Loucy (cell line): ENCODE measurements at regions not wholly inside any gene's neighbourhood (a gene's known extent, or its start where the extent isn't known, plus 50 kb on each side); places are given as distances from the start of the nearest gene placed in this dataset.

Experiments
- H2AFZ ChIP-seq: fragments of 200-600 bp; sonication (generic); 2 replicates; pipeline ENCODE4 v1.6.0; 2016; ENCODE audit warnings: antibody characterized with exemption, mild to moderate bottlenecking, low read length, moderate library complexity
- H3F3A ChIP-seq: fragments of 200-600 bp; 2 replicates; pipeline ENCODE4 v1.6.0; 2016; ENCODE audit warnings: antibody characterized with exemption, low read depth, mild to moderate bottlenecking
- H3K27me3 ChIP-seq: fragments of 200-600 bp; sonication (generic); 2 replicates; pipeline ENCODE4 v1.6.1; 2014; ENCODE audit warnings: low read length, mild to moderate bottlenecking; ENCODE audit not compliant: insufficient read depth, poor library complexity, severe bottlenecking
- H3K36me3 ChIP-seq: fragments of 200-600 bp; sonication (generic); 2 replicates; pipeline ENCODE4 v1.6.1; 2016; ENCODE audit warnings: low read length; ENCODE audit not compliant: insufficient read depth
- H3K4me1 ChIP-seq: fragments of 200-600 bp; sonication (generic); 2 replicates; pipeline ENCODE4 v1.5.1; 2014; ENCODE audit warnings: low read length, mild to moderate bottlenecking; ENCODE audit not compliant: insufficient read depth, poor library complexity, severe bottlenecking
- H3K4me2 ChIP-seq: fragments of 200-600 bp; sonication (generic); 2 replicates; pipeline ENCODE4 v1.6.0; 2014; ENCODE audit warnings: antibody characterized with exemption, low read length, low read depth, mild to moderate bottlenecking; ENCODE audit not compliant: poor library complexity, severe bottlenecking
- H3K4me3 ChIP-seq: fragments of 200-600 bp; sonication (generic); 2 replicates; pipeline ENCODE4 v1.5.1; 2014; ENCODE audit warnings: low read length, mild to moderate bottlenecking, mixed read lengths; ENCODE audit not compliant: poor library complexity, severe bottlenecking
- H3K79me2 ChIP-seq: fragments of 200-600 bp; sonication (generic); 2 replicates; pipeline ENCODE4 v1.6.1; 2014; ENCODE audit warnings: low read length; ENCODE audit not compliant: insufficient read depth
- H3K9ac ChIP-seq: fragments of 200-600 bp; sonication (generic); 2 replicates; pipeline ENCODE4 v1.6.0; 2014; ENCODE audit warnings: mild to moderate bottlenecking, low read depth, low read length, moderate library complexity; ENCODE audit not compliant: poor library complexity, severe bottlenecking
- H3K9me2 ChIP-seq: fragments of 200-600 bp; sonication (generic); replicated peaks from 2 replicates; pipeline ENCODE4 v1.6.1; 2016; ENCODE audit warnings: low read depth, low read length, mixed read lengths
- H3K9me3 ChIP-seq: fragments of 200-600 bp; sonication (generic); 2 replicates; pipeline ENCODE4 v1.6.1; 2014; ENCODE audit warnings: mild to moderate bottlenecking, antibody characterized with exemption, low read length, low read depth; ENCODE audit not compliant: insufficient read depth
- H4K20me1 ChIP-seq: fragments of 200-600 bp; sonication (generic); 2 replicates; pipeline ENCODE4 v1.6.0; 2014; ENCODE audit warnings: antibody characterized with exemption, low read length, mild to moderate bottlenecking; ENCODE audit not compliant: insufficient read depth, poor library complexity, severe bottlenecking
- EZH2phosphoT487 ChIP-seq: fragments of 200-600 bp; IDR thresholded peaks from 2 replicates; pipeline ENCODE4 v1.6.1; 2018; ENCODE audit warnings: antibody characterized with exemption, mild to moderate bottlenecking, moderate library complexity, borderline replicate concordance
- TF ChIP-seq, protein P1 (sequence below): fragments of 200-600 bp; sonication (generic); conservative IDR thresholded peaks from 2 replicates; pipeline ENCODE4 v1.5.1; 2014; ENCODE audit warnings: mild to moderate bottlenecking, antibody characterized with exemption, low read length

DNA sequence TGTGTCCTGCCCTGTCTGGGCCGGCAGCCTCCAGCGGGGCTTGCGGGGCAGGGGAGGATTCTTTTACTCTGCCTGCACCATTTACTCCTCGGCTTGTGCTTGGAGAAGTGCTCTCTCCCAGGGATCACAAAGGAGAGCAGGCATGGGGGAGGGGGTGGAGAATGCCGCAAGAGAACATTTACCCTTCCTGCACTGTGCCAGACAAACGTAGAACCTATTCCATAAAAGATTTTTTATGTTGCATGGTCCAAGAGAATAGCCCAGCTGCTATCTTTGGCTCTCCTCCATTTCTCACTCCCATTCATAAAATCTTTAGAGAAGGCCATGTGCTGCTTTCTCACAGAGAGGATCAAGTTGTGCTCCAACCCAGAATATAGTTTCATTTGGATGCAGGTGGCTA is 159.4 kb downstream of the SPTSSA start:
- Histone ChIP-seq H3K9me3 (no peaks in the 10 kb centered on the region), H4K20me1 (no peaks in the 10 kb centered on the region), H3K4me1 (no peaks in the 10 kb centered on the region), H3K36me3 (no peaks in the 10 kb centered on the region), H3K79me2 (no peaks in the 10 kb centered on the region), H3K27me3 (no peaks in the 10 kb centered on the region), H2AFZ (no peak overlapping the region), H3F3A (no peaks in the 10 kb centered on the region), H3K4me2 (no peak overlapping the region), H3K4me3 (no peak overlapping the region), H3K9me2 (no peaks in the 10 kb centered on the region), H3K9ac (no peak overlapping the region)
- TF ChIP-seq EZH2phosphoT487, result no peak
- TF ChIP-seq, protein P1, sequence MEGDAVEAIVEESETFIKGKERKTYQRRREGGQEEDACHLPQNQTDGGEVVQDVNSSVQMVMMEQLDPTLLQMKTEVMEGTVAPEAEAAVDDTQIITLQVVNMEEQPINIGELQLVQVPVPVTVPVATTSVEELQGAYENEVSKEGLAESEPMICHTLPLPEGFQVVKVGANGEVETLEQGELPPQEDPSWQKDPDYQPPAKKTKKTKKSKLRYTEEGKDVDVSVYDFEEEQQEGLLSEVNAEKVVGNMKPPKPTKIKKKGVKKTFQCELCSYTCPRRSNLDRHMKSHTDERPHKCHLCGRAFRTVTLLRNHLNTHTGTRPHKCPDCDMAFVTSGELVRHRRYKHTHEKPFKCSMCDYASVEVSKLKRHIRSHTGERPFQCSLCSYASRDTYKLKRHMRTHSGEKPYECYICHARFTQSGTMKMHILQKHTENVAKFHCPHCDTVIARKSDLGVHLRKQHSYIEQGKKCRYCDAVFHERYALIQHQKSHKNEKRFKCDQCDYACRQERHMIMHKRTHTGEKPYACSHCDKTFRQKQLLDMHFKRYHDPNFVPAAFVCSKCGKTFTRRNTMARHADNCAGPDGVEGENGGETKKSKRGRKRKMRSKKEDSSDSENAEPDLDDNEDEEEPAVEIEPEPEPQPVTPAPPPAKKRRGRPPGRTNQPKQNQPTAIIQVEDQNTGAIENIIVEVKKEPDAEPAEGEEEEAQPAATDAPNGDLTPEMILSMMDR, result no peak

DNA sequence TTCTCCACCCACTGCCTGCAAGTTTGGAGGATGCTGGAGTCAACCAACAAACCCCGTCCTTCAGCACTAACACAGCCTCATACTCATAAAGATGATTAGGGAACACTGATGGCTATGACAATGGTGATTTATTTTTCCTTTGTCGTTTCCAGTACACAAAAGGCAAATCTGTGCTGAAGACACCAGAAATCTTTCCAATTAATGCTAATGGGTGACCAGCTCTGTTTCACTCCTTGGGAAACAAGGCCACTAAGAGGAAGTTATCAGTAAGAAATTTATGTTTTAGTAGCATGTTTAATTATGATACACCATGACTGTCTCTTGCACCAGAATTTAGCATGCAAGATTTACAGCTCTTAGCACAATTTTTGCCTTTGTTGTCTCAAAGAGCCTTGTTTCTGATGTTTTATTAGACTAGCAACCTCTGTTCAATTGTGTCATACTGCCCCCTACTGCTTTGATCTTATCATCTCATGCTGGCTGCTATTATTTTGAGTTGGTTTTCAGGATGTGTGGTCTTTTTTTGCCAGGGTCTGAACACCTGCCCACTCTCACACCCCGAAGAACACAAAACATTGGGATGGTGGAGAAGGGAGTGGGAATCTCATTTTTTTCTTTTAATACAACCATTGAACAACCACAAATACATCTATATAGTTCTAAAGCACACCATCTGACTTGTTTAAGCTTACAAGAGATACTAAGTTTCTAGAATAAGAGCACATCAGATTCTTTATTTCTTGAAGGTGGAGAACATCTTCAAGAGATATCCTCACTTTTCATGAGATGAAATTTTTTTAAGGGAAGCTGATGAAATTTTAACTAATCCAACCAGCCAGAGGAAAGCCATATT is 160.9 kb downstream of the SPTSSA start:
- Histone ChIP-seq H3K9ac (no peak overlapping the region), H4K20me1 (no peaks in the 10 kb centered on the region), H3K9me2 (no peaks in the 10 kb centered on the region), H3F3A (no peaks in the 10 kb centered on the region), H3K36me3 (no peaks in the 10 kb centered on the region), H2AFZ (no peak overlapping the region), H3K4me2 (no peak overlapping the region), H3K79me2 (no peaks in the 10 kb centered on the region), H3K9me3 (no peaks in the 10 kb centered on the region), H3K4me3 (no peak overlapping the region), H3K27me3 (no peaks in the 10 kb centered on the region), H3K4me1 (no peaks in the 10 kb centered on the region)
- no peak for TF ChIP-seq EZH2phosphoT487
- TF ChIP-seq, protein P1, result peak; percentile 79

DNA sequence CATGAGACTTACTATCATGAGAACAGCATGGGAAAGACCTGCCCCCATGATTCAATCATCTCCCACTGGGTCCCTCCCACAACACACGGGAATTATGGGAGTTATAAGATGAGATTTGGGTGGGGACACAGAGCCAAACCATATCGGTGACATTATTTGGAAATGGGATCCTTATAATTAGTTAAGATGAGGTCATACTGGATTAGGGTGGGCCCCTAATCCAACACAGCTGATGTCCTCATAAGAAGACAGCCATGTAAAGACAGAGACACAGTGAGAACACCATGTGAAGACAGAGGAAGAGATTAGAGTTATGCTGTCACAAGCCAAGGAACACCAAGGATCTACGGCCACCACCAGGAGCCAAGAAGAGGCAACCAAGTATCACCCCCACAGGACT is 161.7 kb downstream of the SPTSSA start:
- TF ChIP-seq, protein P1, result no peak
- TF ChIP-seq EZH2phosphoT487, result no peak
- H3K36me3 ChIP-seq, result no peaks in the 10 kb centered on the region
- H3K4me1 ChIP-seq, result no peaks in the 10 kb centered on the region
- H3F3A ChIP-seq, result no peaks in the 10 kb centered on the region
- no peaks in the 10 kb centered on the region for H3K27me3 ChIP-seq
- no peak overlapping the region for H3K4me2 ChIP-seq
- H3K9ac ChIP-seq, result no peak overlapping the region
- H3K9me2 ChIP-seq, result no peaks in the 10 kb centered on the region
- no peak overlapping the region for H2AFZ ChIP-seq
- no peaks in the 10 kb centered on the region for H3K79me2 ChIP-seq
- no peak overlapping the region for H3K4me3 ChIP-seq
- H4K20me1 ChIP-seq, result no peaks in the 10 kb centered on the region
- no peaks in the 10 kb centered on the region for H3K9me3 ChIP-seq
